ENCODE measurements at regions not wholly inside any gene's neighbourhood (a gene's known extent, or its start where the extent isn't known, plus 50 kb on each side); places are given as distances from the start of the nearest gene placed in this dataset.

DNA sequence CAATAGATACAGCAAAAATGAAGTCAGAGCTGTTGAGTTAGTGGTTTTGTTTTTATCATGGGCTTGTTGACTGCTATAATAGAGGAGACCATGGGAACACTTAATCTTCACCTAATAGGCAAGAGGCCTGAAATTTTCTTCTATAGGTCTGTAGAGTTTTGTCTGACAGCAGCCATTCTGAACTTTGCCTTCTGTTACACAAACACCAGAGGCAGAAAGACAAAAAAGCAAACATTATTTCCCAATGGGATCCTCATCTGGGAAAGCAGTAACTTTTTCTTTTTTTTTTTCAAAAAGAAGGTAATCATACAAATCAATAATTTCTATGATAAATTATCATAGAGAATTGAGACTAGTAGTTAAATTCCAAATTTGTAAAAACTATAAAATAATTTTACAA, 494.1 kb downstream of the TOX3 start:
- H3K9me3 ChIP-seq = no peaks in the 10 kb centered on the region
- no peaks in the 10 kb centered on the region for H3K4me1 ChIP-seq
- TF ChIP-seq, protein P1, sequence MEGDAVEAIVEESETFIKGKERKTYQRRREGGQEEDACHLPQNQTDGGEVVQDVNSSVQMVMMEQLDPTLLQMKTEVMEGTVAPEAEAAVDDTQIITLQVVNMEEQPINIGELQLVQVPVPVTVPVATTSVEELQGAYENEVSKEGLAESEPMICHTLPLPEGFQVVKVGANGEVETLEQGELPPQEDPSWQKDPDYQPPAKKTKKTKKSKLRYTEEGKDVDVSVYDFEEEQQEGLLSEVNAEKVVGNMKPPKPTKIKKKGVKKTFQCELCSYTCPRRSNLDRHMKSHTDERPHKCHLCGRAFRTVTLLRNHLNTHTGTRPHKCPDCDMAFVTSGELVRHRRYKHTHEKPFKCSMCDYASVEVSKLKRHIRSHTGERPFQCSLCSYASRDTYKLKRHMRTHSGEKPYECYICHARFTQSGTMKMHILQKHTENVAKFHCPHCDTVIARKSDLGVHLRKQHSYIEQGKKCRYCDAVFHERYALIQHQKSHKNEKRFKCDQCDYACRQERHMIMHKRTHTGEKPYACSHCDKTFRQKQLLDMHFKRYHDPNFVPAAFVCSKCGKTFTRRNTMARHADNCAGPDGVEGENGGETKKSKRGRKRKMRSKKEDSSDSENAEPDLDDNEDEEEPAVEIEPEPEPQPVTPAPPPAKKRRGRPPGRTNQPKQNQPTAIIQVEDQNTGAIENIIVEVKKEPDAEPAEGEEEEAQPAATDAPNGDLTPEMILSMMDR (IDR thresholded peaks at IDR 0.05) = no peak
- ATAC-seq = no peak
- intact Hi-C loops (cut with DNase I) = no loop called here
- no peak for DNase-seq
- H3K36me3 ChIP-seq (ENCODE audit: insufficient read depth in 1 of 2, low read depth in 1 of 2) = no peaks in the 10 kb centered on the region
- H3K27me3 ChIP-seq (ENCODE audit: insufficient read depth in 3 of 3, low read length in 2 of 3) = no peaks in the 10 kb centered on the region
- H3K27ac ChIP-seq = no peak overlapping the region
- H3K4me3 ChIP-seq = no peak overlapping the region

DNA sequence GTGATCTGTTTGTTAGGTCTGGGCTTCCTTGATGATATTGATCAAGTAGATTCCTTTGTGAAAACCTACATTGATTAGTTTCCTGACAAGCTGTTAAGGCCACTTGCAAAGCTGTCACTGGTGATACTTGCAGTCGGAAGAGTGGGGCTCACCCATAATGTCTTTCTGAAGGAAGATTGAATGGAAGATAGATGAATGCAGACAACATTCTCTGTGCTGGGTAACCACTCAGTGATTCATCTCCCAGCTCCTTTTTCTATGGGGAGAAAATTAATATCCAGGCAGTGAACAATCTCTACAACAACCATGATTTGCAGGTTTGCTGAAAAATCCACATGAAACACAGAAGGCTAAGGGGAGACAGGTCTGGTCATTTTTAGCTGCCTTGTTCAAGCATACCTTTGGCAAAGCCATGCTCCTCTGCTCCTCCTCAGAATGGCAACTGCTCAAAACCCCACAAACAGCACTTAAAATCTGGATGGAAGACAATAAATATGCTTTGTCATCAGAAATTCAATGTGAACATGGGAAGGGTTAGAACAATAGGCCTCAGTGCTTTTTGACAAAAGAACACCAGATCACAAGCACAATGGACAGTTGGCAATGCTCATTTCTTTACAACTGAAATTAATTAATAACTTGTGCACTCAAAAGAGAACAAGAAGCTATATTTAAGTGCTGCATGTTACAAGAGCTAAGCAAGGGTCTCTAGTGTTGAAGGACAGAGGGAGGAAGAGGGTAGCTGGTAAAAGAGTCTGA, 495.4 kb downstream of the TOX3 start:
- ATAC-seq (no peak), DNase-seq (no peak)
- peaks cover 2% of the 10 kb centered on the region for H3K9me3 ChIP-seq
- H3K36me3 ChIP-seq (ENCODE audit: insufficient read depth in 1 of 2, low read depth in 1 of 2) = no peaks in the 10 kb centered on the region
- no peak overlapping the region for H3K27ac ChIP-seq
- no peaks in the 10 kb centered on the region for H3K4me1 ChIP-seq
- WGBS, 3 donors = 93 to 98% (median 96%) methylated on average over 1 of the region's 1 CpG
- H3K4me3 ChIP-seq = no peak overlapping the region
- H3K27me3 ChIP-seq (ENCODE audit: insufficient read depth in 3 of 3, low read length in 2 of 3) = no peaks in the 10 kb centered on the region
- intact Hi-C loops (cut with DNase I) = no loop called here
- TF ChIP-seq, protein P1 (IDR thresholded peaks at IDR 0.05) = no peak

DNA sequence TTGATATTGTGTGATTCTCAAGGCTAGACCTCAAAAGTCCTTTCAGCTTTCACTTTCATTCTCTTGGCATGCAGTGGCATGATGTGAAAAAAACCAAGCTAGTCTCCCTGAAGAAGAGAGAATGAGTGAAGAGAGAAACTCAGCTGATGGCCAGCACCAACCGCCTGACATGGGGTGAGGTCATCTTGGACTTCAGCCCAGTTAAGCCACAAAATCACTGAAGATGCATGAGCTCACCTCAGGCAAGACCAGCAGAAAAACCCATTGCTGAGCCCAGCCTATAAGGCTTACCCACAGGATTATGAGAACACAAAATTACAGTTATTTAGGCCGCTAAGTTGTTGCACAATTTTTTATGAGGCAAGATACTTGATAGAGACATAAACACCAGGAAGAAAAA, 496.5 kb downstream of the TOX3 start:
- intact Hi-C loops (cut with DNase I) = no loop called here
- TF ChIP-seq, protein P1 (IDR thresholded peaks at IDR 0.05) = no peak

DNA sequence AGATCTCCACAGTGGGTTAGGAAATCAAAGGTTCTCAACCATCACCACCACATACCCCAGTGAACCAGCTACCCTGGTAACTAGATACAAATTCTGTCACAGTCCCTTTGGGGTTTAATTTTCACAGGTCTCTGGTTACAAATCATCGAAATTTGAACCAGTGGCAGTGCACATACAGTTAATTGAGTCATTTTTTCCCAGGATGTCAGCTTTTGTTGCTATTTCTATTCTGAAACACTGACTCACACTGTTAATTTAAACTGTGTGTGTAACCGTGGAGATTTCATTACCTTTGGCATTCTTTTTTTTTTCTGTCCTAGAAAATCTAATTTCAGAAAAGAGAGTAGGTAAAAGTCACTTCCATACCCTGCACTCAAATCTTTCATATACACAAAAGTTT, 511.5 kb downstream of the TOX3 start:
- H3K27me3 ChIP-seq (ENCODE audit: insufficient read depth in 3 of 3, low read length in 2 of 3) = peaks cover 0 to 2% (median 0%) of the 10 kb centered on the region in 3 donors
- no peak for ATAC-seq
- WGBS, 3 donors = 17 to 23% (median 21%) methylated on average over 2 of the region's 2 CpGs
- TF ChIP-seq, protein P1 (IDR thresholded peaks at IDR 0.05) = no peak
- H3K4me1 ChIP-seq = no peaks in the 10 kb centered on the region
- DNase-seq = no peak
- H3K9me3 ChIP-seq = no peaks in the 10 kb centered on the region
- no peak overlapping the region for H3K27ac ChIP-seq
- no peak overlapping the region for H3K4me3 ChIP-seq
- no peaks in the 10 kb centered on the region for H3K36me3 ChIP-seq (ENCODE audit: insufficient read depth in 1 of 2, low read depth in 1 of 2)
- intact Hi-C loops (cut with DNase I) = no loop called here

More for the DNA sequence above, 496.5 kb downstream of the TOX3 start:
- H3K4me1 ChIP-seq = no peaks in the 10 kb centered on the region
- no peak overlapping the region for H3K4me3 ChIP-seq
- DNase-seq (no peak), ATAC-seq (no peak)
- WGBS, 3 donors = 56 to 62% (median 59%) methylated on average over 2 of the region's 2 CpGs
- H3K27ac ChIP-seq = no peak overlapping the region
- no peaks in the 10 kb centered on the region for H3K36me3 ChIP-seq (ENCODE audit: insufficient read depth in 1 of 2, low read depth in 1 of 2)
- peaks cover 12% of the 10 kb centered on the region for H3K9me3 ChIP-seq
- H3K27me3 ChIP-seq (ENCODE audit: insufficient read depth in 3 of 3, low read length in 2 of 3) = no peaks in the 10 kb centered on the region

DNA sequence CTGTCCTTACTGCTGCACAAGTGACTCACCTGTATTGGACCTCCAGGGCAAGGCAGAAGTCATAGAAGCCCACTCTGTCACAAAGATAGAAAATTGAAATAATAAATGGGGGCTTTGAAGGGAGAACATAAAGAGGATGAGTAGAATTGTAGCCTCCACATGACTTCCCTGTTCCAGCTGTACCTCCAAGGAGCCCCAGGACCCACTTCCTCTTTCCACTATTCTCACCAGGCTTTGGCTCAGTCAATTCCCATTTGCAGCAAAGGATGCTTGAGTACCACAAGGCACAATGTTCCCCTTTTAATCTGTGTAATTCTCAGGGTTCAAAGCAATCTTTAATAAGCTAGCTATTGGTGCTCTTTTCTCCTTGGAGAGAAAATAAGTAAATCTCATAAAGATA, 512.1 kb downstream of the TOX3 start:
- Histone ChIP-seq H3K4me1 (no peaks in the 10 kb centered on the region), H3K27me3 (ENCODE audit: insufficient read depth in 3 of 3, low read length in 2 of 3) (peaks cover 0 to 2% (median 0%) of the 10 kb centered on the region in 3 donors), H3K9me3 (no peaks in the 10 kb centered on the region), H3K4me3 (no peak overlapping the region), H3K36me3 (ENCODE audit: insufficient read depth in 1 of 2, low read depth in 1 of 2) (no peaks in the 10 kb centered on the region), H3K27ac (no peak overlapping the region)
- no peak for ATAC-seq
- no peak for DNase-seq
- TF ChIP-seq, protein P1 (IDR thresholded peaks at IDR 0.05) = no peak
- intact Hi-C loops (cut with DNase I) = no loop called here

All from psoas muscle (tissue), 7 donors.